Suprapubic skin (tissue), 4 donors: ENCODE measurements at regions not wholly inside any gene's neighbourhood (a gene's known extent, or its start where the extent isn't known, plus 50 kb on each side); places are given as distances from the start of the nearest gene placed in this dataset.

ENCODE experiments used
- DNase-seq, 2 donors: peaks; one replicate each; pipeline ENCODE4 v3.0.0-alpha.2; 2019; ENCODE audit warnings: low spot score in 2 of 2
- H3K27ac ChIP-seq: fragments of 200-600 bp; sonication (generic); one replicate; pipeline ENCODE4 v1.5.1; 2019
- H3K27me3 ChIP-seq: fragments of 200-600 bp; sonication (generic); one replicate; pipeline ENCODE4 v1.5.1; 2019
- H3K36me3 ChIP-seq: fragments of 200-600 bp; sonication (generic); one replicate; pipeline ENCODE4 v1.5.1; 2019
- H3K4me1 ChIP-seq: fragments of 200-600 bp; sonication (generic); one replicate; pipeline ENCODE4 v1.5.1; 2019
- H3K4me3 ChIP-seq: fragments of 200-600 bp; sonication (generic); one replicate; pipeline ENCODE4 v1.5.1; 2019; ENCODE audit warnings: mild to moderate bottlenecking
- H3K9me3 ChIP-seq: fragments of 200-600 bp; sonication (generic); one replicate; pipeline ENCODE4 v1.5.1; 2019
- CTCF ChIP-seq, 2 donors: fragments of 200-600 bp in 1 of 2; fragments of 450-650 bp in 1 of 2; sonication (generic) in 1 of 2; IDR thresholded peaks; one replicate each; pipeline ENCODE4 v1.5.1; 2016 to 2019; ENCODE audit warnings: antibody characterized with exemption in 2 of 2, mild to moderate bottlenecking in 1 of 2, moderate library complexity in 1 of 2
- EP300 ChIP-seq: sonication (generic); formaldehyde crosslinking; IDR thresholded peaks from one replicate; pipeline ENCODE4 v1.6.1; 2017; ENCODE audit warnings: antibody characterized with exemption
- POLR2A ChIP-seq, 2 donors: fragments of 450-650 bp; IDR thresholded peaks; one replicate each; pipeline ENCODE4 v1.6.1; 2017; ENCODE audit warnings: antibody characterized with exemption in 2 of 2, mild to moderate bottlenecking in 2 of 2, moderate library complexity in 2 of 2
- POLR2AphosphoS5 ChIP-seq, 3 donors: sonication (generic); formaldehyde crosslinking; IDR thresholded peaks; one replicate each; pipeline ENCODE4 v1.6.1; 2017; ENCODE audit warnings: antibody characterized with exemption in 3 of 3
- WGBS: methylation state at CpG from one replicate; pipeline ENCODE4 v1.1.5; 2018; 5-methylcytosine and 5-hydroxymethylcytosine counted together

- DNase-seq: no peak
- H3K27me3 ChIP-seq: peaks cover 4% of the 10 kb centered on the region
- H3K27ac ChIP-seq: no peak overlapping the region
- H3K4me3 ChIP-seq: no peak overlapping the region
- 75% methylated on average over 10 of the region's 10 CpGs for WGBS
- TF ChIP-seq EP300 (no peak), CTCF (IDR thresholded peaks at IDR 0.05) (no peak), POLR2A (IDR thresholded peaks at IDR 0.05) (no peak), POLR2AphosphoS5 (IDR thresholded peaks at IDR 0.05) (no peak)
- peaks cover 2% of the 10 kb centered on the region for H3K4me1 ChIP-seq
- H3K36me3 ChIP-seq: no peaks in the 10 kb centered on the region
- H3K9me3 ChIP-seq: no peaks in the 10 kb centered on the region
Observed at GRCh38 chr13:22086597-22087330, 415.9 kb downstream of the FGF9 start.

DNA sequence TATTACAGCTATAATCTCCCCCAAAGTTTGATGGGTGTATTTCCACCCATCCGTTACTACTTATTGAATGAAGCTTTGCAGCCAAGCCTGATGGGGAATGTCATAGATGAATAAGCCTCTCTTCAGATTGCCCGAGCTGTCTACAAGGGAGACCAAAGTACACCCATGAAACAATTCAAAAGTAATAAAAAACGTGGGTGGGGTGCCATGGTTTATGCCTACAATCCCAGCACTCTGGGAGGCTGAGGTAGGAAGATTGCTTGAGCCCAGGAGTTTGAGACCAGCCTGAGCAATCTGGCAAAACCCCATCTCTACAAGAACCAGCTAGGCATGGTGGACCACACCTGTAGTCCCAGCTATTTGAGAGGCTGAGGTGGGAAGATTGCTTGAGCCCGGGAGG is 419.2 kb downstream of the FGF9 start:
- Histone ChIP-seq H3K4me1 (peaks cover 7% of the 10 kb centered on the region), H3K27ac (no peak overlapping the region), H3K9me3 (no peaks in the 10 kb centered on the region), H3K4me3 (no peak overlapping the region), H3K27me3 (no peaks in the 10 kb centered on the region), H3K36me3 (no peaks in the 10 kb centered on the region)
- no peak for DNase-seq
- TF ChIP-seq POLR2AphosphoS5 (IDR thresholded peaks at IDR 0.05) (no peak), POLR2A (IDR thresholded peaks at IDR 0.05) (no peak), CTCF (IDR thresholded peaks at IDR 0.05) (no peak), EP300 (no peak)
- 76% methylated on average over 4 of the region's 4 CpGs for WGBS

DNA sequence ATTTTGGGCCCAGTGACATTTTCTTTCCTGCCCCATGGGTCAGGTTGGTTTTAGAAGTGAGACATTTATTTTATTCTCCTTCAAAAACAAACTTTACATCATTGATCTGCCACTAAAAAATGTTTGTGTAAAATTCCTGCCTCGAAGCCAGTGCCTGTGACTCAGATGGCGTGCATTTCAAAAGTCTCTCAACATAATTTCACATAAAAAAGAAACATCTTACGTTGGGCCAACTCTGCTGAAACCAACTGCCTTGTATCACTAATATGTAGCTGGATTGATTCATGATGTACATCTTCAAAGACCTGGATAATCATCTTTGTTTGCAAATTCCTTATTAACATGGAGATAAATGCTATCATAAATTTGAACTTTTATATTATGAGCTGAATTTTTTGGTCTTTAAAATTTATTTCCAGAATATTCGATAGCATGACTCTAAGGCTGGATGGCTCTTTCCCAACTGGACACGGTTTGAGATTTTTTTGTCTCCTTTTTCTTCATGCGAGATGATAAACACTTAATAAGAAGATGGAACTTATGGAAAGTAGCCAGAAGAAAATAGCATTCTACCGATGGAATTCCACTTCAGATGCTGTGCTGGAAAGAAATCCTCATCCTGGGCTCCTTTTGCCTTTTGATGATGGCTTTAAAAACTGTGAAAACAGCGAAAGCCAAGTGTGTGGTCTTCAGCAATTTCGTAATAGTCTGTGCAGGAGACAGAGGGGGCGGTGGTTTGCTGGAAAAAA is 420.5 kb downstream of the FGF9 start:
- Histone ChIP-seq H3K4me1 (peaks cover 7% of the 10 kb centered on the region), H3K36me3 (no peaks in the 10 kb centered on the region), H3K4me3 (no peak overlapping the region), H3K27me3 (no peaks in the 10 kb centered on the region), H3K9me3 (no peaks in the 10 kb centered on the region), H3K27ac (no peak overlapping the region)
- DNase-seq: no peak
- 28% methylated on average over 10 of the region's 10 CpGs for WGBS
- TF ChIP-seq EP300: no peak

DNA sequence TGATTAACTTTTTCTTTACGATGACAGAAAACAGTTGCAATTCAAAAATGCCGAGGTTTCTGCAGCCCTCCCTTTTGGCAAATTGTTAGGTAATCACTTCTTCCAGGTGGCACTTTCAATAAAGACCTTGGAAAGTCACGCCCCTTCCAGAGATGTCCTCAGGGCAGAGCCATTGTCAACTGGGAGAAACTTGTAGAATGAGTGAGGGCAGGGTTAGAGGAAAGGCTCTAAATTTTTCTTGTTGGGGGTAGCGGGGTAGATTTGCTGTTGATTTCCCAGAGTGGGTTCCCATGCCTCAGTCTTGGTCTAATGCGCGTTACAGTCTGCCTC is 421.1 kb downstream of the FGF9 start:
- H3K9me3 ChIP-seq: no peaks in the 10 kb centered on the region
- no peaks in the 10 kb centered on the region for H3K36me3 ChIP-seq
- no peak for DNase-seq
- H3K27ac ChIP-seq: no peak overlapping the region
- H3K4me1 ChIP-seq: peaks cover 7% of the 10 kb centered on the region
- TF ChIP-seq POLR2AphosphoS5 (IDR thresholded peaks at IDR 0.05): no peak
- no peak for TF ChIP-seq CTCF (IDR thresholded peaks at IDR 0.05)
- TF ChIP-seq POLR2A (IDR thresholded peaks at IDR 0.05): no peak
- no peak for TF ChIP-seq EP300
- H3K27me3 ChIP-seq: no peaks in the 10 kb centered on the region
- no peak overlapping the region for H3K4me3 ChIP-seq
- 42% methylated on average over 6 of the region's 6 CpGs for WGBS

GRCh38 chr13:22092791-22093560 is 422.1 kb downstream of the FGF9 start:
- Histone ChIP-seq H3K4me1 (peaks cover 7% of the 10 kb centered on the region), H3K36me3 (no peaks in the 10 kb centered on the region), H3K4me3 (no peak overlapping the region), H3K27ac (no peak overlapping the region), H3K27me3 (no peaks in the 10 kb centered on the region), H3K9me3 (no peaks in the 10 kb centered on the region)
- WGBS: 93% methylated on average over 5 of the region's 5 CpGs
- no peak for DNase-seq
- TF ChIP-seq EP300: no peak

DNA sequence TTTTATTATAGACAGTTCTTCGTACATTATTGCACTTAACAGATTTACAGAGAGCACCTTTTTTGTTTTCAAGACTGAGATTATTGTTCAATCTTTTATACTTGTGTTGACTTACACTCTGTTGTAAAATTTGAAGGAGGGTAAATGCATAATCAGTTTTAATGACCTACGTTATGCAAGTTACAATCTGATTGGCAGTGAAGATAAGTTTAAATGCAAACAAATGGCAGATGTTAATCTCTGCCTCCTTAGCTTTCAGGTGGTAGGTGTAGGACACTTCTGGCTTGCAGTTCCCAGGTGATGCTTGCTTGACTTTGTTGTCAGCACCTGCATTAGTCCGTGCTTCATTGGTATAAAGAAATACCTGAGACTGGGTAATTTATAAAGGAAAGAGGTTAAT is 424.9 kb downstream of the FGF9 start:
- Histone ChIP-seq H3K9me3 (no peaks in the 10 kb centered on the region), H3K4me3 (no peak overlapping the region), H3K27ac (no peak overlapping the region), H3K27me3 (no peaks in the 10 kb centered on the region), H3K36me3 (no peaks in the 10 kb centered on the region), H3K4me1 (peaks cover 7% of the 10 kb centered on the region)
- WGBS: 71% methylated on average over 3 of the region's 3 CpGs
- no peak for DNase-seq
- no peak for TF ChIP-seq EP300
- no peak for TF ChIP-seq CTCF (IDR thresholded peaks at IDR 0.05)
- no peak for TF ChIP-seq POLR2AphosphoS5 (IDR thresholded peaks at IDR 0.05)
- TF ChIP-seq POLR2A (IDR thresholded peaks at IDR 0.05): no peak
